Activated CD4-positive, alpha-beta memory T cell treated with anti-CD3 and anti-CD28 coated beads for 36 hours (primary cell): ENCODE measurements at regions not wholly inside any gene's neighbourhood (a gene's known extent, or its start where the extent isn't known, plus 50 kb on each side); places are given as distances from the start of the nearest gene placed in this dataset.

Source experiments
- CTCF ChIA-PET: fragments of 350-600 bp; sonication (Branson Sonifier 250); formaldehyde crosslinking; loops from one replicate; lab custom pipeline; 2021; ENCODE audit warnings: antibody characterized with exemption, inconsistent platforms; lab: Charles Lee
- POLR2A ChIA-PET: fragments of 350-600 bp; sonication (Branson Sonifier 250); formaldehyde crosslinking; loops from one replicate; lab custom pipeline; 2021; ENCODE audit warnings: antibody characterized with exemption; lab: Charles Lee
- DNase-seq: peaks from one replicate; pipeline ENCODE4 v3.0.0-alpha.2; 2020
- H3K27ac Mint-ChIP-seq: one replicate; pipeline ENCODE4 v1.8.0; 2021; ENCODE audit warnings: mixed read lengths
- H3K27me3 Mint-ChIP-seq: one replicate; pipeline ENCODE4 v1.8.0; 2021; ENCODE audit warnings: mixed read lengths
- H3K36me3 Mint-ChIP-seq: one replicate; pipeline ENCODE4 v1.8.0; 2021; ENCODE audit warnings: mixed read lengths
- H3K4me1 Mint-ChIP-seq: one replicate; pipeline ENCODE4 v1.8.0; 2021; ENCODE audit warnings: low read depth, mixed read lengths
- H3K4me3 Mint-ChIP-seq: one replicate; pipeline ENCODE4 v1.8.0; 2021; ENCODE audit warnings: mild to moderate bottlenecking, mixed read lengths
- H3K9me3 Mint-ChIP-seq: one replicate; pipeline ENCODE4 v1.8.0; 2021; ENCODE audit warnings: mixed read lengths
- intact Hi-C: fragments of 100-400 bp; cut with micrococcal nuclease; formaldehyde crosslinking; loops from one replicate; pipeline ENCODE4 v1.15.1; 2023

GRCh38 chr18:76750269-76750668 is 72.1 kb upstream of the ZNF236 start:
- peaks cover 4% of the 10 kb centered on the region for H3K27me3 Mint-ChIP-seq
- peaks cover 5% of the 10 kb centered on the region for H3K36me3 Mint-ChIP-seq
- intact Hi-C loops: no loop called here
- DNase-seq: no peak
- no peak overlapping the region for H3K4me3 Mint-ChIP-seq
- no peaks in the 10 kb centered on the region for H3K4me1 Mint-ChIP-seq
- H3K9me3 Mint-ChIP-seq: peaks cover 25% of the 10 kb centered on the region
- CTCF ChIA-PET: no interaction called here
- POLR2A ChIA-PET: no interaction called here
- no peak overlapping the region for H3K27ac Mint-ChIP-seq

GRCh38 chr18:76747676-76748075 is 74.7 kb upstream of the ZNF236 start:
- H3K9me3 Mint-ChIP-seq: peaks cover 25% of the 10 kb centered on the region
- intact Hi-C loops: no loop called here
- no peak overlapping the region for H3K27ac Mint-ChIP-seq
- H3K27me3 Mint-ChIP-seq: peaks cover 8% of the 10 kb centered on the region
- peaks cover 5% of the 10 kb centered on the region for H3K36me3 Mint-ChIP-seq
- no peak overlapping the region for H3K4me3 Mint-ChIP-seq
- H3K4me1 Mint-ChIP-seq: no peaks in the 10 kb centered on the region
- DNase-seq: no peak
- POLR2A ChIA-PET: no interaction called here
- CTCF ChIA-PET: interaction anchor here (0.7 kb wide), 1 partner anchor 26 kb away, joined by 3 read pairs; no protein-coding TSS in a partner anchor

GRCh38 chr18:76741346-76741745 is 81.0 kb upstream of the ZNF236 start:
- no peaks in the 10 kb centered on the region for H3K9me3 Mint-ChIP-seq
- no peaks in the 10 kb centered on the region for H3K36me3 Mint-ChIP-seq
- no peak for DNase-seq
- POLR2A ChIA-PET: no interaction called here
- peaks cover 21% of the 10 kb centered on the region for H3K27me3 Mint-ChIP-seq
- intact Hi-C loops: no loop called here
- peaks cover 3% of the 10 kb centered on the region for H3K4me1 Mint-ChIP-seq
- no peak overlapping the region for H3K4me3 Mint-ChIP-seq
- no peak overlapping the region for H3K27ac Mint-ChIP-seq
- CTCF ChIA-PET: interaction anchor here (0.7 kb wide), 1 partner anchor 61 kb away, joined by 3 read pairs; no protein-coding TSS in a partner anchor

- no peak overlapping the region for H3K4me3 Mint-ChIP-seq
- H3K36me3 Mint-ChIP-seq: no peaks in the 10 kb centered on the region
- no peaks in the 10 kb centered on the region for H3K9me3 Mint-ChIP-seq
- peaks cover 3% of the 10 kb centered on the region for H3K4me1 Mint-ChIP-seq
- no peak for DNase-seq
- CTCF ChIA-PET: no interaction called here
- POLR2A ChIA-PET: no interaction called here
- H3K27ac Mint-ChIP-seq: no peak overlapping the region
- intact Hi-C loops: no loop called here
- H3K27me3 Mint-ChIP-seq: peaks cover 5% of the 10 kb centered on the region
These were observed 86.0 kb upstream of the ZNF236 start for GRCh38 chr18:76736309-76736708.

GRCh38 chr18:76730901-76731300 is 91.5 kb upstream of the ZNF236 start:
- no peak overlapping the region for H3K27ac Mint-ChIP-seq
- H3K36me3 Mint-ChIP-seq: no peaks in the 10 kb centered on the region
- H3K4me1 Mint-ChIP-seq: no peaks in the 10 kb centered on the region
- H3K9me3 Mint-ChIP-seq: no peaks in the 10 kb centered on the region
- no peak overlapping the region for H3K4me3 Mint-ChIP-seq
- no peak for DNase-seq
- H3K27me3 Mint-ChIP-seq: no peaks in the 10 kb centered on the region
- CTCF ChIA-PET: no interaction called here
- intact Hi-C loops: no loop called here
- POLR2A ChIA-PET: no interaction called here

GRCh38 chr18:76727589-76727988 is 94.8 kb upstream of the ZNF236 start:
- Mint-ChIP-seq H3K27ac (no peak overlapping the region), H3K4me3 (no peak overlapping the region), H3K4me1 (peaks cover 10% of the 10 kb centered on the region), H3K9me3 (no peaks in the 10 kb centered on the region), H3K27me3 (no peaks in the 10 kb centered on the region), H3K36me3 (no peaks in the 10 kb centered on the region)
- DNase-seq: no peak
- POLR2A ChIA-PET: interaction anchor here (0.7 kb wide), 1 partner anchor 138 kb away, joined by 5 read pairs; no protein-coding TSS in a partner anchor
- intact Hi-C loops: no loop called here
- CTCF ChIA-PET: no interaction called here

- DNase-seq: no peak
- peaks cover 31% of the 10 kb centered on the region for H3K4me1 Mint-ChIP-seq
- no peaks in the 10 kb centered on the region for H3K9me3 Mint-ChIP-seq
- H3K27me3 Mint-ChIP-seq: no peaks in the 10 kb centered on the region
- POLR2A ChIA-PET: no interaction called here
- CTCF ChIA-PET: interaction anchor here (1.0 kb wide), 1 partner anchor 327 kb away, joined by 9 read pairs; no protein-coding TSS in a partner anchor
- H3K36me3 Mint-ChIP-seq: no peaks in the 10 kb centered on the region
- H3K4me3 Mint-ChIP-seq: no peak overlapping the region
- no peak overlapping the region for H3K27ac Mint-ChIP-seq
- intact Hi-C loops: no loop called here
These were observed 96.9 kb upstream of the ZNF236 start for GRCh38 chr18:76725445-76725844.

GRCh38 chr18:76722224-76723061 is 99.9 kb upstream of the ZNF236 start:
- Mint-ChIP-seq H3K27ac (no peak overlapping the region), H3K4me3 (no peak overlapping the region), H3K36me3 (no peaks in the 10 kb centered on the region), H3K4me1 (peaks cover 40% of the 10 kb centered on the region), H3K27me3 (no peaks in the 10 kb centered on the region), H3K9me3 (no peaks in the 10 kb centered on the region)
- no peak for DNase-seq
- ChIA-PET POLR2A (no interaction called here), CTCF (interaction anchor here (2.0 to 2.2 kb wide), 2 partner anchors 13 to 324 kb away, joined by 6 to 14 read pairs; no protein-coding TSS in a partner anchor)
- intact Hi-C loops: loop anchor here (2.0 kb wide), 1 partner anchor 60 kb away; no protein-coding TSS in a partner anchor

- Mint-ChIP-seq H3K4me3 (peak overlapping the region; percentile 9), H3K27ac (peak overlapping the region; percentile 67), H3K9me3 (no peaks in the 10 kb centered on the region), H3K4me1 (peaks cover 40% of the 10 kb centered on the region), H3K36me3 (no peaks in the 10 kb centered on the region), H3K27me3 (no peaks in the 10 kb centered on the region)
- DNase-seq: peak; percentile 69
- intact Hi-C loops: no loop called here
- ChIA-PET POLR2A (no interaction called here), CTCF (interaction anchor here (0.6 to 2.2 kb wide), 3 partner anchors 12 to 323 kb away, joined by 3 to 14 read pairs (median 6); no protein-coding TSS in a partner anchor)
These were observed 101.0 kb upstream of the ZNF236 start for GRCh38 chr18:76721207-76721996.

- Mint-ChIP-seq H3K4me1 (peaks cover 40% of the 10 kb centered on the region), H3K36me3 (no peaks in the 10 kb centered on the region), H3K27ac (no peak overlapping the region), H3K9me3 (no peaks in the 10 kb centered on the region), H3K4me3 (no peak overlapping the region), H3K27me3 (no peaks in the 10 kb centered on the region)
- intact Hi-C loops: no loop called here
- CTCF ChIA-PET: interaction anchor here (2.0 to 2.2 kb wide), 2 partner anchors 11 to 322 kb away, joined by 6 to 14 read pairs; no protein-coding TSS in a partner anchor
- no peak for DNase-seq
- POLR2A ChIA-PET: no interaction called here
These were observed 101.7 kb upstream of the ZNF236 start for GRCh38 chr18:76720683-76721082.

- H3K4me1 Mint-ChIP-seq: peaks cover 6% of the 10 kb centered on the region
- no peak overlapping the region for H3K27ac Mint-ChIP-seq
- no peak overlapping the region for H3K4me3 Mint-ChIP-seq
- no peak for DNase-seq
- CTCF ChIA-PET: interaction anchor here (2.2 kb wide), 1 partner anchor 316 kb away, joined by 7 read pairs; no protein-coding TSS in a partner anchor
- H3K9me3 Mint-ChIP-seq: no peaks in the 10 kb centered on the region
- H3K36me3 Mint-ChIP-seq: no peaks in the 10 kb centered on the region
- no peaks in the 10 kb centered on the region for H3K27me3 Mint-ChIP-seq
- intact Hi-C loops: no loop called here
- POLR2A ChIA-PET: no interaction called here
These were observed 107.2 kb upstream of the ZNF236 start for GRCh38 chr18:76715012-76715610.

- H3K4me3 Mint-ChIP-seq: no peak overlapping the region
- intact Hi-C loops: no loop called here
- H3K9me3 Mint-ChIP-seq: no peaks in the 10 kb centered on the region
- DNase-seq: no peak
- ChIA-PET CTCF (no interaction called here), POLR2A (no interaction called here)
- H3K27me3 Mint-ChIP-seq: no peaks in the 10 kb centered on the region
- H3K4me1 Mint-ChIP-seq: no peaks in the 10 kb centered on the region
- H3K36me3 Mint-ChIP-seq: no peaks in the 10 kb centered on the region
- H3K27ac Mint-ChIP-seq: no peak overlapping the region
These were observed 108.9 kb upstream of the ZNF236 start for GRCh38 chr18:76713432-76713831.
